Caco-2 (cell line): ENCODE measurements at regions not wholly inside any gene's neighbourhood (a gene's known extent, or its start where the extent isn't known, plus 50 kb on each side); places are given as distances from the start of the nearest gene placed in this dataset.

Experiments
- BruUV-seq: library from RNA; stranded (reverse); fragments of 400-500 nt; replicated peaks from 2 replicates; lab custom pipeline; 2021; lab: Mats Ljungman, UMichigan
- CTCF ChIA-PET: fragments of 300-600 bp; sonication (Branson Sonifier 250); formaldehyde crosslinking; loops from one replicate; lab custom pipeline; 2022; ENCODE audit warnings: antibody characterized with exemption; lab: Charles Lee
- POLR2A ChIA-PET: fragments of 300-600 bp; sonication (Branson Sonifier 250); formaldehyde crosslinking; loops from one replicate; lab custom pipeline; 2022; ENCODE audit warnings: antibody characterized with exemption; lab: Charles Lee
- DNase-seq, 2 experiments: peaks; one replicate each; pipeline versions ENCODE4 v3.0.0 to v3.0.0-alpha.2; 2020 to 2022
- H3K27me3 ChIP-seq: replicated peaks from 2 replicates; pipeline ENCODE4 v1.6.0; 2011; ENCODE audit warnings: low read length; ENCODE audit not compliant: control insufficient read depth, insufficient read depth
- H3K36me3 ChIP-seq: 2 replicates; pipeline ENCODE4 v1.5.1; 2011; ENCODE audit warnings: low read length; ENCODE audit not compliant: control insufficient read depth, insufficient read depth
- H3K4me1 ChIP-seq: fragments of 250-450 bp; sonication (Bioruptor Pico); 2 replicates; pipeline ENCODE4 v1.5.1; 2020; ENCODE audit warnings: mild to moderate bottlenecking
- H3K4me3 ChIP-seq: 2 replicates; pipeline ENCODE4 v1.5.1; 2011; ENCODE audit warnings: low read depth, mild to moderate bottlenecking, control low read depth, low read length
- H3K9me3 ChIP-seq: fragments of 250-450 bp; sonication (Bioruptor Pico); 2 replicates; pipeline ENCODE4 v1.5.1; 2020; ENCODE audit warnings: mild to moderate bottlenecking, moderate library complexity
- H3K27ac Mint-ChIP-seq: one replicate; pipeline ENCODE4 v1.8.0; 2022; ENCODE audit warnings: mixed read lengths; ENCODE audit not compliant: unreplicated experiment
- H3K27me3 Mint-ChIP-seq: one replicate; pipeline ENCODE4 v1.8.0; 2022; ENCODE audit warnings: mixed read lengths; ENCODE audit not compliant: insufficient read depth, unreplicated experiment
- H3K36me3 Mint-ChIP-seq: one replicate; pipeline ENCODE4 v1.8.0; 2022; ENCODE audit warnings: mild to moderate bottlenecking, mixed read lengths; ENCODE audit not compliant: insufficient read depth, unreplicated experiment
- H3K4me1 Mint-ChIP-seq: one replicate; pipeline ENCODE4 v1.8.0; 2022; ENCODE audit warnings: low read depth, mixed read lengths; ENCODE audit not compliant: unreplicated experiment
- H3K4me3 Mint-ChIP-seq: one replicate; pipeline ENCODE4 v1.8.0; 2022; ENCODE audit warnings: mild to moderate bottlenecking, moderate library complexity, mixed read lengths; ENCODE audit not compliant: unreplicated experiment
- H3K9me3 Mint-ChIP-seq: one replicate; pipeline ENCODE4 v1.8.0; 2022; ENCODE audit warnings: mixed read lengths; ENCODE audit not compliant: unreplicated experiment
- CTCF ChIP-seq, 2 experiments: fragments of 200-600 bp in 1 of 2; IDR thresholded peaks; 1 replicate in 1 of 2; 2 replicates in 1 of 2; pipeline versions ENCODE4 v1.5.1 to v1.8.0; 2011 to 2022; ENCODE audit warnings: antibody characterized with exemption in 1 of 2, control low read depth in 1 of 2, inconsistent platforms in 1 of 2, low read depth in 1 of 2, low read length in 1 of 2, mild to moderate bottlenecking in 1 of 2, moderate library complexity in 1 of 2; ENCODE audit not compliant: insufficient read depth in 1 of 2, severe bottlenecking in 1 of 2, unreplicated experiment in 1 of 2
- intact Hi-C: fragments of 100-400 bp; cut with micrococcal nuclease; formaldehyde crosslinking; loops from one replicate; pipeline ENCODE4 v1.10.0; 2022; ENCODE audit not compliant: unreplicated experiment

GRCh38 chr2:173706936-173707335 is 258.2 kb downstream of the SP3 start:
- intact Hi-C loops, result no loop called here
- no peak overlapping the region for H3K4me3 ChIP-seq
- no peaks in the 10 kb centered on the region for H3K27me3 Mint-ChIP-seq
- H3K36me3 ChIP-seq, result no peaks in the 10 kb centered on the region
- CTCF ChIA-PET, result no interaction called here
- no peak overlapping the region for H3K4me3 Mint-ChIP-seq
- BruUV-seq, result no TSS peak
- no peak for TF ChIP-seq CTCF (IDR thresholded peaks at IDR 0.05; ENCODE audit: insufficient read depth in 1 of 2, low read depth in 1 of 2, low read length in 1 of 2, severe bottlenecking in 1 of 2, unreplicated experiment in 1 of 2)
- no peaks in the 10 kb centered on the region for H3K27me3 ChIP-seq
- H3K9me3 Mint-ChIP-seq, result no peaks in the 10 kb centered on the region
- POLR2A ChIA-PET, result no interaction called here
- H3K4me1 Mint-ChIP-seq, result no peaks in the 10 kb centered on the region
- no peaks in the 10 kb centered on the region for H3K9me3 ChIP-seq
- no peak for DNase-seq
- no peak overlapping the region for H3K27ac Mint-ChIP-seq
- H3K4me1 ChIP-seq, result no peaks in the 10 kb centered on the region
- H3K36me3 Mint-ChIP-seq, result no peaks in the 10 kb centered on the region

GRCh38 chr2:173708806-173709205 is 256.4 kb downstream of the SP3 start:
- Histone ChIP-seq H3K4me1 (no peaks in the 10 kb centered on the region), H3K36me3 (no peaks in the 10 kb centered on the region), H3K27me3 (no peaks in the 10 kb centered on the region), H3K9me3 (no peaks in the 10 kb centered on the region), H3K4me3 (no peak overlapping the region)
- DNase-seq, result no peak
- H3K4me1 Mint-ChIP-seq, result no peaks in the 10 kb centered on the region
- CTCF ChIA-PET, result no interaction called here
- intact Hi-C loops, result no loop called here
- H3K4me3 Mint-ChIP-seq, result no peak overlapping the region
- H3K36me3 Mint-ChIP-seq, result no peaks in the 10 kb centered on the region
- H3K27me3 Mint-ChIP-seq, result no peaks in the 10 kb centered on the region
- no peaks in the 10 kb centered on the region for H3K9me3 Mint-ChIP-seq
- no peak for TF ChIP-seq CTCF (IDR thresholded peaks at IDR 0.05; ENCODE audit: insufficient read depth in 1 of 2, low read depth in 1 of 2, low read length in 1 of 2, severe bottlenecking in 1 of 2, unreplicated experiment in 1 of 2)
- no TSS peak for BruUV-seq
- no peak overlapping the region for H3K27ac Mint-ChIP-seq
- POLR2A ChIA-PET, result no interaction called here

- no peaks in the 10 kb centered on the region for H3K27me3 Mint-ChIP-seq
- Histone ChIP-seq H3K9me3 (no peaks in the 10 kb centered on the region), H3K4me1 (no peaks in the 10 kb centered on the region), H3K36me3 (no peaks in the 10 kb centered on the region), H3K4me3 (no peak overlapping the region), H3K27me3 (no peaks in the 10 kb centered on the region)
- DNase-seq, result no peak
- no TSS peak for BruUV-seq
- intact Hi-C loops, result no loop called here
- no peaks in the 10 kb centered on the region for H3K9me3 Mint-ChIP-seq
- H3K27ac Mint-ChIP-seq, result no peak overlapping the region
- no peaks in the 10 kb centered on the region for H3K4me1 Mint-ChIP-seq
- TF ChIP-seq CTCF (IDR thresholded peaks at IDR 0.05; ENCODE audit: insufficient read depth in 1 of 2, low read depth in 1 of 2, low read length in 1 of 2, severe bottlenecking in 1 of 2, unreplicated experiment in 1 of 2), result no peak
- ChIA-PET POLR2A (no interaction called here), CTCF (interaction anchor here (0.6 kb wide), 1 partner anchor 10 kb away, joined by 3 read pairs; no protein-coding TSS in a partner anchor)
- H3K36me3 Mint-ChIP-seq, result no peaks in the 10 kb centered on the region
- no peak overlapping the region for H3K4me3 Mint-ChIP-seq
These were observed 253.4 kb downstream of the SP3 start for GRCh38 chr2:173711816-173712215.
